ENCODE measurements at regions not wholly inside any gene's neighbourhood (a gene's known extent, or its start where the extent isn't known, plus 50 kb on each side); places are given as distances from the start of the nearest gene placed in this dataset.

DNA sequence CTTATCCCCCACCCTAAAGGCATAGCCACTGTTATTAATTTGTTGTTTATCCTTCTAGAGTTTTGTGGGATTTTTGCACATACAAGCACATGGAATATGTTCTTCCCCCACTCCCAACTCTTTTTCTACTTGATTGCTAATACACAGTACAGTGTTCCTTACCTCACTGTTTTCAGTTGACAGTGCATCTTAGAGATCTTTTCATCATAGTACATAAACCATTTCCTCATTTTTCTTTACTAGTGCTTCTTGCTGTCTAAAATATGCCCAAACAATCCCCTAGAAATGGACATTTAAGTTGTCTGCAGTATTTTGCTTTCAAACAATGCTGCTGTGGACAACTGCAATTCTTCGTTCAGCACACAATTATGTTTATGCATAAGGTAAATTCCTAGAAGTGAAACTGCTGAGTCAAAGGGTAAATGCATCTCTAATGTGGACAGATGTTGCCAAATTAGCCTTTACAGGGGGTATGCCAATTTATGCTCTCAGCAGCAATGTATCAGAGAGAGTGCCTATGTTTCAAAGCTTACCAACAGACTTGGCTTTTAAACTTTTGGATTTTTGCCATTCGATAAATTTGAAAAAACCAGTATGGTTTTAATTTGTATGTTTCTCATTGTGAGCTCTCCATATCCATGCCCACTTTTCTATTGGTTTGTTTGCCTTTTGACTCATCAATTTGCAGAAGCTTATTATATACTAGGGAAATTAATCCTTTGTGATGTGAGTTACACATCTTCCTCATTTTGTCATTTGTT lies 132.6 kb downstream of the MRPS6 start:
- TF ChIP-seq HDAC6 (IDR thresholded peaks at IDR 0.05; ENCODE audit: low read depth, low read length) (no peak), RFX5 (IDR thresholded peaks at IDR 0.05; ENCODE audit: low read depth, low read length) (no peak), ZNF660 (CRISPR knock-in tag; IDR thresholded peaks at IDR 0.05; ENCODE audit: borderline replicate concordance, low read depth) (no peak)
- TF ChIP-seq, protein P1, sequence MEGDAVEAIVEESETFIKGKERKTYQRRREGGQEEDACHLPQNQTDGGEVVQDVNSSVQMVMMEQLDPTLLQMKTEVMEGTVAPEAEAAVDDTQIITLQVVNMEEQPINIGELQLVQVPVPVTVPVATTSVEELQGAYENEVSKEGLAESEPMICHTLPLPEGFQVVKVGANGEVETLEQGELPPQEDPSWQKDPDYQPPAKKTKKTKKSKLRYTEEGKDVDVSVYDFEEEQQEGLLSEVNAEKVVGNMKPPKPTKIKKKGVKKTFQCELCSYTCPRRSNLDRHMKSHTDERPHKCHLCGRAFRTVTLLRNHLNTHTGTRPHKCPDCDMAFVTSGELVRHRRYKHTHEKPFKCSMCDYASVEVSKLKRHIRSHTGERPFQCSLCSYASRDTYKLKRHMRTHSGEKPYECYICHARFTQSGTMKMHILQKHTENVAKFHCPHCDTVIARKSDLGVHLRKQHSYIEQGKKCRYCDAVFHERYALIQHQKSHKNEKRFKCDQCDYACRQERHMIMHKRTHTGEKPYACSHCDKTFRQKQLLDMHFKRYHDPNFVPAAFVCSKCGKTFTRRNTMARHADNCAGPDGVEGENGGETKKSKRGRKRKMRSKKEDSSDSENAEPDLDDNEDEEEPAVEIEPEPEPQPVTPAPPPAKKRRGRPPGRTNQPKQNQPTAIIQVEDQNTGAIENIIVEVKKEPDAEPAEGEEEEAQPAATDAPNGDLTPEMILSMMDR (CRISPR knock-in tag; IDR thresholded peaks at IDR 0.05) = no peak

Data from HepG2 (cell line).